ENCODE measurements at regions not wholly inside any gene's neighbourhood (a gene's known extent, or its start where the extent isn't known, plus 50 kb on each side); places are given as distances from the start of the nearest gene placed in this dataset.

DNA sequence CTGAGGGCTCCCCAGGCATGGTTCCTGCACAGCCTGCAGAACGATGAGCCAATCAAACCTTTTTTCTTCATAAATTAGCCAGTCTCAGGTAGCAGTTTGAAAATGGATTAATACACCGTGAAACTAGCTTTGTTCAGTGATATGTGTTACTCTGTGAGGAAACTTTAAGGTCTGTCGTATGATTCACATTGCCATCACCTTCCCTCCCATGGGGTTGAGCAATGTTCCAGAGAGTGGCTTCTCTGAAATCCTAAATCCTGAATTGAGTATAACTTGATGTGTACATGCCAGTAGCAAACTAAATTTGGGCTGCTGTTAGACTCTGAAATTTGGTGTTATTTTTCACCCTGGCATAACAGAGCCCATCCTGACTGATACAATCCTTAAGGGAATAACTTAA, 866.4 kb upstream of the C9orf72 start:
- no peak overlapping the region for H3K4me3 ChIP-seq (ENCODE audit: low read depth, low read length)
- no peak for TF ChIP-seq CTCF (IDR thresholded peaks at IDR 0.05; ENCODE audit: low read depth, low read length)

DNA sequence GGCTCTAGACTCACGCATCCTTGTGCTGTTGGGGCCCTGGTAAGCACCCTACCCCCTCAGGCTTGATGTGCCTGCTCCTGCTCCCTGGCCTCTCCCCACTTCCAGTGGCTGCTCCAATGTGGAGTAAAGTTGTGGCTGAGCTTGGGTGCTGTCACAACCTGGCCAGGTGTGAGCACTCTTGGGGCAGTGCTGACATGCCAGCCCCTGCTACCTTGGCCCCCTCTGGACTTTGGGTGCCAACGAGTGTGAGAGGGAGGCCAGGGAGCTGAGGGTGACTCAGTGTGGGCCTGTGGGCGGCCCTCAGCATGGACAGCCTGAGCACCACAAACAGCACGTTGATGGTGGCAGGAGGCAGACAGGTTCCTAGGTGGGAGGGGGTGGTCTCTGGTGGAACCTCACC, 870.2 kb upstream of the C9orf72 start:
- no peak for TF ChIP-seq CTCF (IDR thresholded peaks at IDR 0.05; ENCODE audit: low read depth, low read length)
- no peak overlapping the region for H3K4me3 ChIP-seq (ENCODE audit: low read depth, low read length)

GRCh38 chr9:28444637-28445036, 871.4 kb upstream of the C9orf72 start:
- H3K4me3 ChIP-seq (ENCODE audit: low read depth, low read length): no peak overlapping the region
- no peak for TF ChIP-seq CTCF (IDR thresholded peaks at IDR 0.05; ENCODE audit: low read depth, low read length)

DNA sequence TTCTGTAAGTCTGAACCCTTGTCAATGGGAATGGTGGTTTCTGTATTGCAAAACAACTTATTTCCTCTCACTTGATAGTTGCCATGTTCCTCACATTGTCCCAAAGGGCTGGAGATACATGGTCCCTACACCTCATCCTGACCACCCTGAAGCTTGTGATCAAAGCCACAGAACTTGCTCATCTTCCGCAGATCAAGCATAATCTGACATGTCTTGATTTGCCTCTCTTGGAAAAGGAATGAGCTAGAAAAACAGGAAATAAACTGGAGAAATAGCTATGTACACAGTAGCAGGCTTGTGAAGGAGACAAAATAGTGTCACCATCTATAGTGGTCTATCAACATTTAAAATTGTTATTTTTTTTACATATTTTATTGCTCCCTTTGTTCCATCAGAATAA, 871.9 kb upstream of the C9orf72 start:
- no peak overlapping the region for H3K4me3 ChIP-seq (ENCODE audit: low read depth, low read length)
- TF ChIP-seq CTCF (IDR thresholded peaks at IDR 0.05; ENCODE audit: low read depth, low read length): no peak

DNA sequence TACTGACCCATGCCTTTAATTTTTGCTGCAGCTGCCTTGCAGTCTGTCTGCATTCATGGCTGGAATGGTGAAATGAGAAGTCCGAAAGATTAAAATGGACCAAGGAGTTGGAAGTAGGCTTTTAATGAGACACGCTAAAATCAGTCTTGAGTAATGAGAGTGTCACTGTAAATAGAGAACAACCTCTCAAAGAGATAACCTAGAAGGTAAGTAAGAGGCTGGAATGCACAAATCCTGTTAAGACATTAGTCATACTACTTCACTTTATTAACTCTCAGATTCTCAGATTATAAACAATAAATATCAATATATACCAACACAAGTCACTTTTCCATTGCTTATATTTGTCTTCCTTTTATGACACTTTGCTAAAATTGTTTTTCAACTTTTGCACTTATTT, 880.6 kb upstream of the C9orf72 start:
- no peak for TF ChIP-seq CTCF (IDR thresholded peaks at IDR 0.05; ENCODE audit: low read depth, low read length)
- no peak overlapping the region for H3K4me3 ChIP-seq (ENCODE audit: low read depth, low read length)

GRCh38 chr9:28456861-28457260, 883.6 kb upstream of the C9orf72 start:
- H3K4me3 ChIP-seq (ENCODE audit: low read depth, low read length): no peak overlapping the region
- no peak for TF ChIP-seq CTCF (IDR thresholded peaks at IDR 0.05; ENCODE audit: low read depth, low read length)

DNA sequence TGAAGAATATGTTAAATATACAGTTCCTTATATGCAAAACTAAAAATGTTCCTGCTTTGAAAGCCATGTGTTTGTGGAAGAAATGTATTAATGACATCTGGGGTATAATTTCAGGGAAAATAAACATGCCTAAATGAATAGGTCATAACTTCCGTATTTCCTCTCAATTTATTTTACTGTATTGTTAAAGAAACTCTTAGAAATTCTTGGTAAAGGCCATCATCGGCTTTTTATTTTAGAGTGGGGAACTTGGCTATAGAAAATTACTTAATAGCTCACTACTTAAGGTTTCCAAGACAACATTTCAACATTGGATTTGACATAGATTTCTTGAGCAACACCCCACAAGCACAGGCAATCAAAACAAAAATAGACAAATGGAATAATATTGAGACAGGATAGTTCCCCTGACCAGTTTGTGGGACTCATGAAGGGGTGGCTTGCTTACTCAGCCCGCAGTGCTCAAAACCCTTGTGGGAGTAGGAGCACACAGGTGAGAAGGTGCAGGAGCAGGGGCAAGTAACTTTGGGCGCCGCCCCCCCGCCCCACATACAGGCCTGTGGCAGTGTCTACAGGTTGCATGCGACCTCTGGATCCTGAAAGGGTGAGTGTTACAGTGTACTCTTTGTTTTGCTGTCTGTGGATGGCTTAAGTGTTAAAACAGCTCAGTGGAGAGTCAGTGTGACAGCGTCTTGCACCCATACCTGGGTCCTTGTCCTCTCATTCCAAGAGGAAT, 891.4 kb upstream of the C9orf72 start:
- no peak for TF ChIP-seq CTCF (IDR thresholded peaks at IDR 0.05; ENCODE audit: low read depth, low read length)
- no peak overlapping the region for H3K4me3 ChIP-seq (ENCODE audit: low read depth, low read length)

All from WI38 (cell line).